ENCODE measurements at regions not wholly inside any gene's neighbourhood (a gene's known extent, or its start where the extent isn't known, plus 50 kb on each side); places are given as distances from the start of the nearest gene placed in this dataset.

GRCh38 chr5:57569601-57570000, 87.0 kb upstream of the ACTBL2 start:
- Histone ChIP-seq H2AFZ (ENCODE audit: control insufficient read depth, low read length) (no peak overlapping the region), H3K27ac (ENCODE audit: control insufficient read depth, insufficient read depth, low read length) (no peak overlapping the region), H3K4me2 (ENCODE audit: control insufficient read depth, extremely low read depth, insufficient read depth, low read depth, low read length) (no peak overlapping the region), H3K9me1 (ENCODE audit: control insufficient read depth, extremely low read depth, insufficient read depth, low read length) (no peaks in the 10 kb centered on the region), H3K9me3 (ENCODE audit: control insufficient read depth, low read depth, low read length) (no peaks in the 10 kb centered on the region), H3K79me2 (ENCODE audit: control insufficient read depth, insufficient read depth, low read length) (no peaks in the 10 kb centered on the region), H3K27me3 (ENCODE audit: control insufficient read depth, extremely low read depth, insufficient read depth, low read length) (peaks cover 7% of the 10 kb centered on the region), H3K36me3 (ENCODE audit: control insufficient read depth in 2 of 2, extremely low read depth in 1 of 2, insufficient read depth in 2 of 2, low read length in 2 of 2) (no peaks in the 10 kb centered on the region), H3K4me3 (ENCODE audit: control insufficient read depth in 2 of 3, extremely low read depth in 1 of 3, insufficient read depth in 2 of 3, low read depth in 1 of 3, low read length in 3 of 3) (no peak overlapping the region), H4K20me1 (ENCODE audit: control insufficient read depth, extremely low read depth, insufficient read depth, low read length) (no peaks in the 10 kb centered on the region), H3K9ac (ENCODE audit: control insufficient read depth, extremely low read depth, insufficient read depth, low read length) (no peak overlapping the region), H3K4me1 (ENCODE audit: control insufficient read depth, extremely low read depth, insufficient read depth, low read length) (no peaks in the 10 kb centered on the region)
- FAIRE-seq (no peak), DNase-seq (ENCODE audit: low read depth, low spot score) (no peak)
- TF ChIP-seq EZH2 (IDR thresholded peaks at IDR 0.05; ENCODE audit: low read length) (no peak), CTCF (optimal IDR thresholded peaks at IDR 0.05 in 1 of 3, IDR thresholded peaks at IDR 0.05 in 1 of 3, conservative IDR thresholded peaks at IDR 0.05 in 1 of 3; ENCODE audit: extremely low read depth in 1 of 3, insufficient read depth in 2 of 3, low read length in 3 of 3) (no peak)
- dilution Hi-C loops (cut with MboI; ENCODE audit: extremely low pct_ligation_motif_present, low sequenced_read_pairs): no loop called here

DNA sequence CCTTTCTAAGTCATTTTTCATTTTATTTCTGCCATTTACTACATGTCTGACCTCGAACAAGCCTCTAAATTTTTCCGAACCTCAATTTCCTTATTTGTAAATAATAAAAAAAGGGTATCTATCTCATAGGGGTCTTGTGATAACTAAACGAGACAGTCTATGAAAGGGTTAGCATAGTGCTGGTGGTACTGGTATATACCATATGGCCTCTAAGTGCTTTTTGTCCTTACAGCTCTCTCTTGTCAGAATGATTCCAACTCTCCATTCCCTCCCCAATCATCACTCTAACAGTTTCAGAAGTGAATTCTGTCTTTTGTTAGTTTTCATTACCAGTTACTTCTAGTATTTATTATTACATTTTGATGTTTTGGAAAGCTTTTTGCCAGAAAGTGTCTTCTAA, 85.5 kb upstream of the ACTBL2 start:
- Histone ChIP-seq H3K9me1 (ENCODE audit: control insufficient read depth, extremely low read depth, insufficient read depth, low read length) (no peaks in the 10 kb centered on the region), H3K27me3 (ENCODE audit: control insufficient read depth, extremely low read depth, insufficient read depth, low read length) (peaks cover 9% of the 10 kb centered on the region), H3K4me2 (ENCODE audit: control insufficient read depth, extremely low read depth, insufficient read depth, low read depth, low read length) (no peak overlapping the region), H3K79me2 (ENCODE audit: control insufficient read depth, insufficient read depth, low read length) (no peaks in the 10 kb centered on the region), H3K9ac (ENCODE audit: control insufficient read depth, extremely low read depth, insufficient read depth, low read length) (no peak overlapping the region), H4K20me1 (ENCODE audit: control insufficient read depth, extremely low read depth, insufficient read depth, low read length) (no peaks in the 10 kb centered on the region), H3K36me3 (ENCODE audit: control insufficient read depth in 2 of 2, extremely low read depth in 1 of 2, insufficient read depth in 2 of 2, low read length in 2 of 2) (no peaks in the 10 kb centered on the region), H2AFZ (ENCODE audit: control insufficient read depth, low read length) (no peak overlapping the region), H3K9me3 (ENCODE audit: control insufficient read depth, low read depth, low read length) (no peaks in the 10 kb centered on the region), H3K27ac (ENCODE audit: control insufficient read depth, insufficient read depth, low read length) (no peak overlapping the region), H3K4me1 (ENCODE audit: control insufficient read depth, extremely low read depth, insufficient read depth, low read length) (no peaks in the 10 kb centered on the region), H3K4me3 (ENCODE audit: control insufficient read depth in 2 of 3, extremely low read depth in 1 of 3, insufficient read depth in 2 of 3, low read depth in 1 of 3, low read length in 3 of 3) (no peak overlapping the region)
- TF ChIP-seq CTCF (optimal IDR thresholded peaks at IDR 0.05 in 1 of 3, IDR thresholded peaks at IDR 0.05 in 1 of 3, conservative IDR thresholded peaks at IDR 0.05 in 1 of 3; ENCODE audit: extremely low read depth in 1 of 3, insufficient read depth in 2 of 3, low read length in 3 of 3) (no peak), EZH2 (IDR thresholded peaks at IDR 0.05; ENCODE audit: low read length) (no peak)
- DNase-seq (ENCODE audit: low read depth, low spot score): no peak
- dilution Hi-C loops (cut with MboI; ENCODE audit: extremely low pct_ligation_motif_present, low sequenced_read_pairs): no loop called here
- FAIRE-seq: no peak
